ENCODE measurements at regions not wholly inside any gene's neighbourhood (a gene's known extent, or its start where the extent isn't known, plus 50 kb on each side); places are given as distances from the start of the nearest gene placed in this dataset.

DNA sequence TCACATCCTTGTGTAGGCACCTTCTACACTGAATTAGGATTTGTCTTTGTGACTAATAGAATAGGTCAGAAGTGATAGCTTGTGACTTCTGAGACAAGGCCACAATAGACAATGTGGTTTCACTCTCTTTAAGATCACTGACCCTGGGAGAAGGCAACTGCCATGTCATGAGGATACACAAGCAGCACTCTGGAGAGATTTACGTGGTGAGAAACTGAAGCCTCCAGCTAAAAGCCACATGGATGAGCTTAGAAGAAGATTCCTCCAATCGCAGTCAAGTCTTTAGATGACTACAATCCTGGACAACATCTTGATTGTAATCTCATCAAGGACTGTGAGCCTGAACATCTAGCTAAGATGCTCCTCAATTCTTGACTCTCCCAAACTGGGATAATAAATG, 206.6 kb downstream of the ESM1 start:
- TF ChIP-seq, protein P1, sequence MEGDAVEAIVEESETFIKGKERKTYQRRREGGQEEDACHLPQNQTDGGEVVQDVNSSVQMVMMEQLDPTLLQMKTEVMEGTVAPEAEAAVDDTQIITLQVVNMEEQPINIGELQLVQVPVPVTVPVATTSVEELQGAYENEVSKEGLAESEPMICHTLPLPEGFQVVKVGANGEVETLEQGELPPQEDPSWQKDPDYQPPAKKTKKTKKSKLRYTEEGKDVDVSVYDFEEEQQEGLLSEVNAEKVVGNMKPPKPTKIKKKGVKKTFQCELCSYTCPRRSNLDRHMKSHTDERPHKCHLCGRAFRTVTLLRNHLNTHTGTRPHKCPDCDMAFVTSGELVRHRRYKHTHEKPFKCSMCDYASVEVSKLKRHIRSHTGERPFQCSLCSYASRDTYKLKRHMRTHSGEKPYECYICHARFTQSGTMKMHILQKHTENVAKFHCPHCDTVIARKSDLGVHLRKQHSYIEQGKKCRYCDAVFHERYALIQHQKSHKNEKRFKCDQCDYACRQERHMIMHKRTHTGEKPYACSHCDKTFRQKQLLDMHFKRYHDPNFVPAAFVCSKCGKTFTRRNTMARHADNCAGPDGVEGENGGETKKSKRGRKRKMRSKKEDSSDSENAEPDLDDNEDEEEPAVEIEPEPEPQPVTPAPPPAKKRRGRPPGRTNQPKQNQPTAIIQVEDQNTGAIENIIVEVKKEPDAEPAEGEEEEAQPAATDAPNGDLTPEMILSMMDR (IDR thresholded peaks at IDR 0.05): no peak
- no peak for TF ChIP-seq POLR2A (IDR thresholded peaks at IDR 0.05)

Data from suprapubic skin (tissue), 3 donors.